H9 (cell line): ENCODE measurements at regions not wholly inside any gene's neighbourhood (a gene's known extent, or its start where the extent isn't known, plus 50 kb on each side); places are given as distances from the start of the nearest gene placed in this dataset.

Experiments used
- DNase-seq: peaks from one replicate; pipeline ENCODE4 v3.0.0-alpha.2; 2017
- H2AFZ ChIP-seq: one replicate; pipeline ENCODE4 v1.6.1; 2013; ENCODE audit warnings: mild to moderate bottlenecking, low read length, control low read depth, moderate library complexity
- H2AK5ac ChIP-seq: 2 replicates; pipeline ENCODE4 v1.6.1; 2013; ENCODE audit warnings: low read length, control low read depth, mixed read lengths; ENCODE audit not compliant: insufficient read length
- H2BK120ac ChIP-seq: one replicate; pipeline ENCODE4 v1.6.1; 2013; ENCODE audit warnings: low read depth, mild to moderate bottlenecking, low read length, control low read depth, inconsistent platforms; ENCODE audit not compliant: poor library complexity, severe bottlenecking
- H2BK12ac ChIP-seq: 2 replicates; pipeline ENCODE4 v1.6.1; 2013; ENCODE audit warnings: low read length, control low read depth, mixed read lengths, low read depth; ENCODE audit not compliant: insufficient read length
- H2BK15ac ChIP-seq: 2 replicates; pipeline ENCODE4 v1.6.1; 2013; ENCODE audit warnings: low read depth, low read length, control low read depth
- H2BK20ac ChIP-seq: one replicate; pipeline ENCODE4 v1.6.1; 2013; ENCODE audit warnings: low read depth, mild to moderate bottlenecking, low read length, control low read depth, inconsistent platforms; ENCODE audit not compliant: poor library complexity, severe bottlenecking
- H2BK5ac ChIP-seq: 2 replicates; pipeline ENCODE4 v1.6.1; 2013; ENCODE audit warnings: low read length, control low read depth, mixed read lengths; ENCODE audit not compliant: insufficient read length
- H3K14ac ChIP-seq: 2 replicates; pipeline ENCODE4 v1.6.1; 2013; ENCODE audit warnings: low read length, control low read depth; ENCODE audit not compliant: insufficient read depth
- H3K18ac ChIP-seq: 2 replicates; pipeline ENCODE4 v1.6.1; 2013; ENCODE audit warnings: low read depth, mild to moderate bottlenecking, mixed read lengths, low read length, control low read depth; ENCODE audit not compliant: insufficient read length
- H3K23ac ChIP-seq: 2 replicates; pipeline ENCODE4 v1.6.1; 2013; ENCODE audit warnings: low read length, control low read depth, mixed read lengths, low read depth; ENCODE audit not compliant: insufficient read length
- H3K23me2 ChIP-seq: 2 replicates; pipeline ENCODE4 v1.6.1; 2013; ENCODE audit warnings: low read depth, mild to moderate bottlenecking, mixed read lengths, low read length, control low read depth; ENCODE audit not compliant: insufficient read length, poor library complexity, severe bottlenecking
- H3K27ac ChIP-seq: 2 replicates; pipeline ENCODE4 v1.5.1; 2013; ENCODE audit warnings: low read length, control low read depth, mixed read lengths, low read depth; ENCODE audit not compliant: insufficient read length
- H3K27me3 ChIP-seq: 2 replicates; pipeline ENCODE4 v1.6.1; 2013; ENCODE audit warnings: low read length, control low read depth, inconsistent platforms; ENCODE audit not compliant: insufficient read depth
- H3K4ac ChIP-seq: 2 replicates; pipeline ENCODE4 v1.6.1; 2013; ENCODE audit warnings: low read depth, mild to moderate bottlenecking, control low read depth, inconsistent platforms, low read length, moderate library complexity
- H3K4me1 ChIP-seq: 2 replicates; pipeline ENCODE4 v1.6.1; 2013; ENCODE audit warnings: low read length, control low read depth, inconsistent platforms; ENCODE audit not compliant: insufficient read depth
- H3K4me2 ChIP-seq: 2 replicates; pipeline ENCODE4 v1.6.1; 2013; ENCODE audit warnings: low read length, control low read depth, mixed read lengths; ENCODE audit not compliant: insufficient read length, insufficient read depth
- H3K56ac ChIP-seq: 2 replicates; pipeline ENCODE4 v1.6.1; 2013; ENCODE audit warnings: low read depth, mild to moderate bottlenecking, mixed read lengths, low read length, control low read depth; ENCODE audit not compliant: insufficient read length
- H3K79me1 ChIP-seq: 2 replicates; pipeline ENCODE4 v1.6.1; 2013; ENCODE audit warnings: low read depth, mild to moderate bottlenecking, moderate library complexity, low read length, control low read depth, inconsistent platforms; ENCODE audit not compliant: insufficient read depth, poor library complexity, severe bottlenecking
- H3K79me2 ChIP-seq: 2 replicates; pipeline ENCODE4 v1.6.1; 2013; ENCODE audit warnings: low read length, control low read depth, inconsistent platforms; ENCODE audit not compliant: insufficient read depth
- H3K9ac ChIP-seq: 2 replicates; pipeline ENCODE4 v1.6.1; 2013; ENCODE audit warnings: low read length, control low read depth, mixed read lengths; ENCODE audit not compliant: insufficient read length; ENCODE audit errors: extremely low read depth
- H3K9me3 ChIP-seq: one replicate; pipeline ENCODE4 v1.6.1; 2013; ENCODE audit warnings: low read depth, low read length, inconsistent platforms; ENCODE audit not compliant: control insufficient read depth
- H3T11ph ChIP-seq: one replicate; pipeline ENCODE4 v1.6.1; 2013; ENCODE audit warnings: mild to moderate bottlenecking, low read length, control low read depth, inconsistent platforms
- H4K20me1 ChIP-seq: one replicate; pipeline ENCODE4 v1.6.1; 2013; ENCODE audit not compliant: control insufficient read depth, insufficient read length, insufficient read depth
- H4K5ac ChIP-seq: 2 replicates; pipeline ENCODE4 v1.6.1; 2013; ENCODE audit warnings: low read depth, mild to moderate bottlenecking, mixed read lengths, low read length, control low read depth; ENCODE audit not compliant: insufficient read length
- H4K8ac ChIP-seq: replicated peaks from 2 replicates; pipeline ENCODE4 v1.6.1; 2013; ENCODE audit warnings: low read length, control low read depth, mixed read lengths, low read depth; ENCODE audit not compliant: insufficient read length
- H4K91ac ChIP-seq: 2 replicates; pipeline ENCODE4 v1.6.1; 2013; ENCODE audit warnings: low read depth, mild to moderate bottlenecking, moderate library complexity, mixed read lengths, low read length, control low read depth; ENCODE audit not compliant: insufficient read length
- H3K27ac Mint-ChIP-seq, 3 experiments: 2 replicates in 2 of 3; 3 replicates in 1 of 3; pipeline ENCODE4 v1.8.0; 2020 to 2021; ENCODE audit warnings: mixed read lengths in 3 of 3, mild to moderate bottlenecking in 1 of 3, moderate library complexity in 1 of 3
- H3K27me3 Mint-ChIP-seq: 2 replicates; pipeline ENCODE4 v1.8.0; 2021; ENCODE audit warnings: low read depth, mild to moderate bottlenecking, moderate library complexity, mixed read lengths
- H3K36me3 Mint-ChIP-seq, 3 experiments: 2 replicates in 2 of 3; 3 replicates in 1 of 3; pipeline ENCODE4 v1.8.0; 2020 to 2021; ENCODE audit warnings: low read depth in 3 of 3, mixed read lengths in 3 of 3; ENCODE audit not compliant: insufficient read depth in 1 of 3
- H3K4me1 Mint-ChIP-seq, 2 experiments: 2 replicates each; pipeline ENCODE4 v1.8.0; 2020; ENCODE audit warnings: mixed read lengths in 2 of 2
- H3K4me3 Mint-ChIP-seq, 2 experiments: 2 replicates in 1 of 2; 3 replicates in 1 of 2; pipeline ENCODE4 v1.8.0; 2020 to 2021; ENCODE audit warnings: mild to moderate bottlenecking in 2 of 2, mixed read lengths in 2 of 2, moderate library complexity in 1 of 2
- H3K9me3 Mint-ChIP-seq, 2 experiments: 2 replicates in 1 of 2; 3 replicates in 1 of 2; pipeline ENCODE4 v1.8.0; 2020; ENCODE audit warnings: mild to moderate bottlenecking in 2 of 2, mixed read lengths in 2 of 2, moderate library complexity in 1 of 2
- CTCF ChIP-seq: fragments of 200-600 bp; sonication (generic); conservative IDR thresholded peaks from 3 replicates; pipeline ENCODE4 v1.8.0; 2021; ENCODE audit warnings: antibody characterized with exemption, mild to moderate bottlenecking
- WGBS: extraction: QIAGEN DNeasy Blood & Tissue Kit; methylation state at CpG from one replicate; pipeline ENCODE4 v1.1.7; 2013; ENCODE audit warnings: missing lambda C conversion rate, low lambda C conversion rate, mixed read lengths; ENCODE audit not compliant: insufficient read length; ENCODE audit errors: extremely low coverage; 5-methylcytosine and 5-hydroxymethylcytosine counted together

DNA sequence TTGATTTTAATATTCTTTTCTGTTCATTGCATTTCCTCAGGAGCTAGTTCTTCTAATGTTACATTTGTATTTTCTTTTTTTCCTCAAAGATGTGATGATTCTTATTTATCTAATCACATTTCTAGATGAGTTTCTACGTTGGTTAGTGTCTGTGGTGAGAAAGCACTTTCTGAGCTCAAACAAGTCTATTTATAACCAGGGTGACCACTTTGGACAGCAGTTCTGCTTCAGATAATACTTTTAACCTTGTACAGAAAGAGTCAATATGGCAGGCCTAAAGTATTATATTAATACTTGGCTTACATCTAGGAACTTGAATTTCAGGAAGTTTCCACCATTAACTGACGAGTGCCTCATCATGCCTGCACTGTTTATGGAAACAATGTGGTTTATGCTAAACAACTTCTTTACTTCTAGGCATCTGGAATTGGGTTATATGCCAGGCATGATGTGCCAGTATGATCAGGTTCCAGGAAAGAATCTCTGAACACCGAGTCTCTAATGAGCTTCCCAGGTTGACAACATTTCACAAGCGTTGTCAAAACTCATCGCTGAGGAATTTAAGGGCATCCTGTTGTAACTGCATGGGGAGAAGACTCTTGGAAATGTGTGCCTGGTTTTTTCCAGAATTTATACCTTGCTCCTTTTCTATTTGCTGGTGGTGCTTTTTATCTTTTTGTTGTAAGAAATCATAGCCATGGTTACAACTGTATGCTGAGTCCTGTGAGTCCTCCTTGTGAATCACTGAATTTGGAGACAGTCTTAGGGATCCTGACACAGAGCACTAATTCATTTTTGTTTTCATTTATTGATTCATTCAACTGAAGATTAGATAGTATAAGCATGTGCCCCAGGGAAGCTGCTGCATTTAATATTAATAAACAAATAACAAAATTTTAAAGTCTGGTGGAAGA lies 344.4 kb upstream of the PCDH9 start:
- Histone ChIP-seq H3K27ac (no peak overlapping the region), H3K4me2 (no peak overlapping the region)
- H3K27me3 Mint-ChIP-seq: no peaks in the 10 kb centered on the region

More for the DNA sequence above, 344.4 kb upstream of the PCDH9 start:
- H3K9ac ChIP-seq: no peak overlapping the region
- no peak overlapping the region for H3K14ac ChIP-seq
- H2BK15ac ChIP-seq: no peak overlapping the region
- H2BK5ac ChIP-seq: no peak overlapping the region
- H2BK12ac ChIP-seq: no peak overlapping the region
- H3K9me3 Mint-ChIP-seq: peaks cover 0 to 2% of the 10 kb centered on the region in 2 experiments; a peak in 2 of 5 replicates
- H3K27me3 ChIP-seq: no peaks in the 10 kb centered on the region
- no peak overlapping the region for H3K4me3 Mint-ChIP-seq
- DNase-seq: no peak
- H3K36me3 Mint-ChIP-seq: no peaks in the 10 kb centered on the region
- no peak overlapping the region for H2BK20ac ChIP-seq
- no peak overlapping the region for H4K5ac ChIP-seq
- H4K20me1 ChIP-seq: no peaks in the 10 kb centered on the region
- WGBS: no CpG with 5 or more reads among the region's 5 CpGs
- no peak overlapping the region for H3T11ph ChIP-seq
- no peak overlapping the region for H3K18ac ChIP-seq
- H4K8ac ChIP-seq: no peak overlapping the region
- no peak for TF ChIP-seq CTCF
- H3K23ac ChIP-seq: no peak overlapping the region
- no peak overlapping the region for H3K56ac ChIP-seq
- H3K4ac ChIP-seq: no peak overlapping the region
- H3K23me2 ChIP-seq: no peaks in the 10 kb centered on the region
- no peak overlapping the region for H2AK5ac ChIP-seq
- no peaks in the 10 kb centered on the region for H3K79me1 ChIP-seq
- H2AFZ ChIP-seq: no peak overlapping the region
- H3K9me3 ChIP-seq: no peaks in the 10 kb centered on the region
- no peak overlapping the region for H2BK120ac ChIP-seq
- no peaks in the 10 kb centered on the region for H3K79me2 ChIP-seq
- no peaks in the 10 kb centered on the region for H3K4me1 Mint-ChIP-seq
- H3K4me1 ChIP-seq: no peaks in the 10 kb centered on the region
- no peak overlapping the region; a peak in 1 of 7 replicates for H3K27ac Mint-ChIP-seq
- H4K91ac ChIP-seq: no peak overlapping the region
